Left lung (tissue), 4 donors: ENCODE measurements at regions not wholly inside any gene's neighbourhood (a gene's known extent, or its start where the extent isn't known, plus 50 kb on each side); places are given as distances from the start of the nearest gene placed in this dataset.

Source experiments
- ATAC-seq: fragments of 200-7000 bp; cut with Tn5 transposase; one replicate; pipeline ENCODE4 v1.9.1; 2020; ENCODE audit warnings: moderate library complexity
- DNase-seq, 4 donors: peaks; one replicate each; pipeline ENCODE4 v3.0.0-alpha.2; 2013 to 2020
- H3K27ac ChIP-seq, 2 donors: fragments of 200-600 bp; sonication (generic) in 1 of 2; one replicate each; pipeline versions ENCODE4 v1.5.0 to v1.8.0; 2020 to 2021
- H3K27me3 ChIP-seq, 2 donors: fragments of 200-600 bp; sonication (generic) in 1 of 2; one replicate each; pipeline versions ENCODE4 v1.5.0 to v1.8.0; 2020 to 2021
- H3K36me3 ChIP-seq, 2 donors: fragments of 200-600 bp; sonication (generic) in 1 of 2; one replicate each; pipeline versions ENCODE4 v1.5.0 to v1.8.0; 2020 to 2021
- H3K4me1 ChIP-seq, 2 donors: fragments of 200-600 bp; one replicate each; pipeline ENCODE4 v1.8.0; 2021
- H3K4me3 ChIP-seq, 2 donors: fragments of 200-600 bp; sonication (generic) in 1 of 2; one replicate each; pipeline versions ENCODE4 v1.5.0 to v1.8.0; 2020 to 2021; ENCODE audit warnings: mild to moderate bottlenecking in 1 of 2
- H3K9me3 ChIP-seq, 2 donors: fragments of 200-600 bp; sonication (generic) in 1 of 2; one replicate each; pipeline versions ENCODE4 v1.5.0 to v1.8.0; 2020 to 2021
- intact Hi-C, 2 donors: fragments of 100-400 bp; cut with DNase I; formaldehyde crosslinking; loops; one replicate each; pipeline versions ENCODE4 v1.11.2 to v1.14.2; 2022
- TF ChIP-seq, protein P1 (sequence below), 2 donors: fragments of 200-600 bp; sonication (generic) in 1 of 2; IDR thresholded peaks; one replicate each; pipeline versions ENCODE4 v1.5.0 to v1.8.0; 2021; ENCODE audit warnings: antibody characterized with exemption in 2 of 2
- donor health status: DM: no; HTN: yes; CAD: no.
- donor health status: DM: no; HTN: no; CAD: no.

DNA sequence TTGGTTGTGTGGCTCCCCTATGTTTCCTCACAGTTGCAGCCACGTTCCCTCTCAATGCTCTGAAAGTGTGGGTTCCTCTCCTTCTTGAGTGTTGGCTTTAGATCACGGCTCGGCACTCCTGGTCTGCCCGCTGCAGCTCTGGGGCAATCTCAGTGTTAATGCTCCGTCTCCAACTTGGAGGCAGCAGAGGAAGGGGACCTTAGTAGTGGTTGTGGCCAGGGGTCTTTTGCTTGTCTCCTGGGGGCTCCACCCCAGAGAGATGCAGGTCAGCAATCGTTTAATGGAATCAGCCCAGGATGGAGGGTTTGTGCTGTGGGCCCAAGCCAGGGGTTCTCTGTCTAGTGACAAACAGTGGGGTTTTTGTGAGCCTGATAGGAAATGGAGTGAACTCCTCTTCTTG is 849.4 kb upstream of the DIAPH2 start:
- H3K36me3 ChIP-seq = no peaks in the 10 kb centered on the region
- TF ChIP-seq, protein P1, sequence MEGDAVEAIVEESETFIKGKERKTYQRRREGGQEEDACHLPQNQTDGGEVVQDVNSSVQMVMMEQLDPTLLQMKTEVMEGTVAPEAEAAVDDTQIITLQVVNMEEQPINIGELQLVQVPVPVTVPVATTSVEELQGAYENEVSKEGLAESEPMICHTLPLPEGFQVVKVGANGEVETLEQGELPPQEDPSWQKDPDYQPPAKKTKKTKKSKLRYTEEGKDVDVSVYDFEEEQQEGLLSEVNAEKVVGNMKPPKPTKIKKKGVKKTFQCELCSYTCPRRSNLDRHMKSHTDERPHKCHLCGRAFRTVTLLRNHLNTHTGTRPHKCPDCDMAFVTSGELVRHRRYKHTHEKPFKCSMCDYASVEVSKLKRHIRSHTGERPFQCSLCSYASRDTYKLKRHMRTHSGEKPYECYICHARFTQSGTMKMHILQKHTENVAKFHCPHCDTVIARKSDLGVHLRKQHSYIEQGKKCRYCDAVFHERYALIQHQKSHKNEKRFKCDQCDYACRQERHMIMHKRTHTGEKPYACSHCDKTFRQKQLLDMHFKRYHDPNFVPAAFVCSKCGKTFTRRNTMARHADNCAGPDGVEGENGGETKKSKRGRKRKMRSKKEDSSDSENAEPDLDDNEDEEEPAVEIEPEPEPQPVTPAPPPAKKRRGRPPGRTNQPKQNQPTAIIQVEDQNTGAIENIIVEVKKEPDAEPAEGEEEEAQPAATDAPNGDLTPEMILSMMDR (IDR thresholded peaks at IDR 0.05) = no peak
- DNase-seq = no peak
- ATAC-seq = no peak
- no peak overlapping the region for H3K4me3 ChIP-seq
- H3K4me1 ChIP-seq = no peaks in the 10 kb centered on the region
- no peaks in the 10 kb centered on the region for H3K9me3 ChIP-seq
- H3K27ac ChIP-seq = no peak overlapping the region
- intact Hi-C loops = no loop called here
- H3K27me3 ChIP-seq = no peaks in the 10 kb centered on the region

DNA sequence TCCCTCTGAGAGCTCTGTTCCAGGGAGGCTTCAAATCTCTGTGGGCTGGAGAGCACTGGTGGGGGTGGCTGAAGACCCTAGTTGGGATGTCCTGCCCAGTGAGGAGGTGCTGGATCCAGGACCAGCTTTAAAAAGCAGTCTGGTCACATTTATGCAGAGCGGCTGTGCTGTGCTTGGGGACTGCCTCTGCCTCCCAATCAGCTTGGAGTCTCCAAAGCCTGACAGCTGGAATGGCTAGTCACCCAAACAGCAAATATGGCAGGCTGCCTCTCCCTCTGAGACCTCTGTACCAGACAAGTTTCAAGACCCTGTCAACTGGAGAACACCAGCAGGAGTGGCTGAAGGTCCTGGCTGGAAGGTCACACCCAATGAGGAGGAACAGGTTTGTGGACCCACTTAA is 848.1 kb upstream of the DIAPH2 start:
- ATAC-seq (no peak), DNase-seq (no peak)
- intact Hi-C loops = no loop called here
- TF ChIP-seq, protein P1 (IDR thresholded peaks at IDR 0.05) = no peak
- H3K27ac ChIP-seq = no peak overlapping the region
- H3K4me3 ChIP-seq = no peak overlapping the region
- H3K27me3 ChIP-seq = no peaks in the 10 kb centered on the region
- H3K36me3 ChIP-seq = no peaks in the 10 kb centered on the region
- H3K4me1 ChIP-seq = no peaks in the 10 kb centered on the region
- no peaks in the 10 kb centered on the region for H3K9me3 ChIP-seq

DNA sequence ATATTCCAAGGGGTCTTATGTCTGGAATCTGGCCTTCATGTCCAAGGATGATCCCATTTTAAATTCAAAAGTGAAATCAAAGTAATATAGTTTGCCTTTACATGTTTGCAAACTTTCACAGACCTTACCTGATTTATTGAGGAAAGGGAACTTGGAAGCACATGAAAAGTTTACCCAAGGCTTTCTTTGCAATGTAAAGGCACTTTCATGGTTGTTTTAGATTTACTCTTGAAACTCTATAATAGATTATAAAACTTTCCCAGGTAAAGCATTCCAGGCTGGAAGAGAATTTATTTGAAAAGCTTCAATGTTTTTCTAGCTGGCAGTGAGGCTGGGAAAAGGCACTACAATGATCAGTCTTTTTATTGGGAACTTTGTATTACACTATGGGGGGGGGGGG is 842.8 kb upstream of the DIAPH2 start:
- Histone ChIP-seq H3K4me3 (no peak overlapping the region), H3K4me1 (no peaks in the 10 kb centered on the region), H3K9me3 (no peaks in the 10 kb centered on the region), H3K27ac (no peak overlapping the region), H3K36me3 (no peaks in the 10 kb centered on the region), H3K27me3 (no peaks in the 10 kb centered on the region)
- TF ChIP-seq, protein P1 (IDR thresholded peaks at IDR 0.05) = no peak
- intact Hi-C loops = no loop called here
- no peak for ATAC-seq
- DNase-seq = no peak

DNA sequence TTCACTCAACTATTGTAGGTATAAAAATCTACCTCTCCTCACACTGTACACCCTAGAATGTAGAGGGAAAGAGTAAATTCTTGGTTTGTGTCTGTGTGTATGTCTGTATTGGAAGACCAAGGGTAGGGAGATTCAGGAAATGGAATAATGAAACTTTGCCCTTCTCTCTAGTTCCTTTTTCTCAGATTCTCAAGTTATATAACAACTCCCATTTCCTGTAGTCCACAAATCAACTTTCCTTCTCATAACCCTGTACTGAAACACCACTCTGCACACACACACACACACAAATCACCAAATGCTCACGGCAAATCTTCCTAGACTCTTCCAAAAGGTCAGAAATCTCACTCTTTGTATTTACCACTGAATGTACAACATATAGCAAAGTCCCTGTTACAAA is 824.5 kb upstream of the DIAPH2 start:
- intact Hi-C loops = no loop called here
- ATAC-seq (no peak), DNase-seq (no peak)
- H3K36me3 ChIP-seq = no peaks in the 10 kb centered on the region
- H3K4me1 ChIP-seq = no peaks in the 10 kb centered on the region
- no peaks in the 10 kb centered on the region for H3K27me3 ChIP-seq
- H3K4me3 ChIP-seq = no peak overlapping the region
- H3K27ac ChIP-seq = no peak overlapping the region
- TF ChIP-seq, protein P1 (IDR thresholded peaks at IDR 0.05) = no peak
- peaks cover 0 to 2% of the 10 kb centered on the region in 2 donors for H3K9me3 ChIP-seq

DNA sequence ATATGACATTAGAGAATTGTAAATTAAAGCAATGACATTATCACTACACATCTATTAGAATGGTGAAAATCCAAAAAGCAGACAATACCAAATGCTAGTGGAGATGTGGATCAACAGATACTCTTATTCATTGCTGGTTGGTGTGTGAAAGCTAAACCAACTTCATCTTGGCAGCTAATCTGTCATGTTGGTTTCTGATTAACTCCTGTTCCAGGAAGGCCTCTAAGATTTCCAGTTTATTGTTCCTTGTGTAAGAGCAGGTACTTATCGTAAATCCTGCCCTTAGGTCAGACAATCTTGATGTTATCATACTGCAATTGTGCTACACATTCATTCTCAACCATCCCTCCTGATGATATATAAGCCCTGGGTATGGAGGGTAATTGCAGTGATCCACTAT is 809.0 kb upstream of the DIAPH2 start:
- intact Hi-C loops = no loop called here
- no peaks in the 10 kb centered on the region for H3K4me1 ChIP-seq
- H3K27ac ChIP-seq = no peak overlapping the region
- no peaks in the 10 kb centered on the region for H3K9me3 ChIP-seq
- DNase-seq = no peak
- H3K4me3 ChIP-seq = no peak overlapping the region
- no peak for ATAC-seq
- TF ChIP-seq, protein P1 (IDR thresholded peaks at IDR 0.05) = no peak
- H3K36me3 ChIP-seq = no peaks in the 10 kb centered on the region
- H3K27me3 ChIP-seq = no peaks in the 10 kb centered on the region
